Esophagus squamous epithelium (tissue), 4 donors: ENCODE measurements at regions not wholly inside any gene's neighbourhood (a gene's known extent, or its start where the extent isn't known, plus 50 kb on each side); places are given as distances from the start of the nearest gene placed in this dataset.

Source experiments
- CTCF ChIP-seq, 6 experiments: fragments of 450-650 bp in 4 of 6; fragments of 200-600 bp in 2 of 6; sonication (generic) in 2 of 6; IDR thresholded peaks; one replicate each; pipeline ENCODE4 v1.5.1; 2016 to 2019; ENCODE audit warnings: antibody characterized with exemption in 6 of 6, mild to moderate bottlenecking in 4 of 6, moderate library complexity in 4 of 6
- POLR2A ChIP-seq, 4 donors: fragments of 450-650 bp; IDR thresholded peaks; one replicate each; pipeline ENCODE4 v1.6.1; 2017; ENCODE audit warnings: antibody characterized with exemption in 4 of 4, mild to moderate bottlenecking in 4 of 4, moderate library complexity in 3 of 4

- TF ChIP-seq CTCF (IDR thresholded peaks at IDR 0.05) (no peak), POLR2A (IDR thresholded peaks at IDR 0.05) (no peak)
Measured at GRCh38 chr16:65657556-65657955, 535.7 kb upstream of the CDH11 start.
